Suprapubic skin (tissue), 4 donors: ENCODE measurements at regions not wholly inside any gene's neighbourhood (a gene's known extent, or its start where the extent isn't known, plus 50 kb on each side); places are given as distances from the start of the nearest gene placed in this dataset.

Experiments used
- DNase-seq, 2 donors: peaks; one replicate each; pipeline ENCODE4 v3.0.0-alpha.2; 2019; ENCODE audit warnings: low spot score in 2 of 2
- H3K27ac ChIP-seq: fragments of 200-600 bp; sonication (generic); one replicate; pipeline ENCODE4 v1.5.1; 2019
- H3K27me3 ChIP-seq: fragments of 200-600 bp; sonication (generic); one replicate; pipeline ENCODE4 v1.5.1; 2019
- H3K36me3 ChIP-seq: fragments of 200-600 bp; sonication (generic); one replicate; pipeline ENCODE4 v1.5.1; 2019
- H3K4me1 ChIP-seq: fragments of 200-600 bp; sonication (generic); one replicate; pipeline ENCODE4 v1.5.1; 2019
- H3K4me3 ChIP-seq: fragments of 200-600 bp; sonication (generic); one replicate; pipeline ENCODE4 v1.5.1; 2019; ENCODE audit warnings: mild to moderate bottlenecking
- H3K9me3 ChIP-seq: fragments of 200-600 bp; sonication (generic); one replicate; pipeline ENCODE4 v1.5.1; 2019
- CTCF ChIP-seq, 2 donors: fragments of 200-600 bp in 1 of 2; fragments of 450-650 bp in 1 of 2; sonication (generic) in 1 of 2; IDR thresholded peaks; one replicate each; pipeline ENCODE4 v1.5.1; 2016 to 2019; ENCODE audit warnings: antibody characterized with exemption in 2 of 2, mild to moderate bottlenecking in 1 of 2, moderate library complexity in 1 of 2
- EP300 ChIP-seq: sonication (generic); formaldehyde crosslinking; IDR thresholded peaks from one replicate; pipeline ENCODE4 v1.6.1; 2017; ENCODE audit warnings: antibody characterized with exemption
- POLR2A ChIP-seq, 2 donors: fragments of 450-650 bp; IDR thresholded peaks; one replicate each; pipeline ENCODE4 v1.6.1; 2017; ENCODE audit warnings: antibody characterized with exemption in 2 of 2, mild to moderate bottlenecking in 2 of 2, moderate library complexity in 2 of 2
- POLR2AphosphoS5 ChIP-seq, 3 donors: sonication (generic); formaldehyde crosslinking; IDR thresholded peaks; one replicate each; pipeline ENCODE4 v1.6.1; 2017; ENCODE audit warnings: antibody characterized with exemption in 3 of 3
- WGBS: methylation state at CpG from one replicate; pipeline ENCODE4 v1.1.5; 2018; 5-methylcytosine and 5-hydroxymethylcytosine counted together

GRCh38 chr14:87161502-87161901, 831.5 kb downstream of the GALC start:
- H3K27ac ChIP-seq = no peak overlapping the region
- WGBS = 57% methylated on average over 4 of the region's 4 CpGs
- no peaks in the 10 kb centered on the region for H3K27me3 ChIP-seq
- H3K4me3 ChIP-seq = no peak overlapping the region
- no peak for TF ChIP-seq EP300
- no peak for TF ChIP-seq POLR2AphosphoS5 (IDR thresholded peaks at IDR 0.05)
- no peak for TF ChIP-seq CTCF (IDR thresholded peaks at IDR 0.05)
- TF ChIP-seq POLR2A (IDR thresholded peaks at IDR 0.05) = no peak
- no peaks in the 10 kb centered on the region for H3K36me3 ChIP-seq
- H3K9me3 ChIP-seq = no peaks in the 10 kb centered on the region
- H3K4me1 ChIP-seq = no peaks in the 10 kb centered on the region
- DNase-seq = no peak

GRCh38 chr14:87160989-87161388, 832.0 kb downstream of the GALC start:
- DNase-seq = no peak
- 35% methylated on average over 2 of the region's 2 CpGs for WGBS
- Histone ChIP-seq H3K9me3 (no peaks in the 10 kb centered on the region), H3K27ac (no peak overlapping the region), H3K4me1 (no peaks in the 10 kb centered on the region), H3K27me3 (no peaks in the 10 kb centered on the region), H3K36me3 (no peaks in the 10 kb centered on the region), H3K4me3 (no peak overlapping the region)
- TF ChIP-seq POLR2AphosphoS5 (IDR thresholded peaks at IDR 0.05) (no peak), POLR2A (IDR thresholded peaks at IDR 0.05) (no peak), EP300 (no peak), CTCF (IDR thresholded peaks at IDR 0.05) (no peak)

- Histone ChIP-seq H3K27me3 (no peaks in the 10 kb centered on the region), H3K36me3 (no peaks in the 10 kb centered on the region), H3K4me1 (no peaks in the 10 kb centered on the region), H3K27ac (no peak overlapping the region), H3K4me3 (no peak overlapping the region), H3K9me3 (no peaks in the 10 kb centered on the region)
- TF ChIP-seq CTCF (IDR thresholded peaks at IDR 0.05) (no peak), POLR2A (IDR thresholded peaks at IDR 0.05) (no peak), POLR2AphosphoS5 (IDR thresholded peaks at IDR 0.05) (no peak), EP300 (no peak)
- DNase-seq = no peak
- WGBS = 66% methylated on average over 5 of the region's 5 CpGs
These were observed 834.7 kb downstream of the GALC start for GRCh38 chr14:87158283-87158682.

- Histone ChIP-seq H3K27ac (no peak overlapping the region), H3K4me1 (no peaks in the 10 kb centered on the region), H3K36me3 (no peaks in the 10 kb centered on the region), H3K4me3 (no peak overlapping the region), H3K27me3 (no peaks in the 10 kb centered on the region), H3K9me3 (no peaks in the 10 kb centered on the region)
- no peak for DNase-seq
- TF ChIP-seq EP300 = no peak
- no peak for TF ChIP-seq CTCF (IDR thresholded peaks at IDR 0.05)
- TF ChIP-seq POLR2AphosphoS5 (IDR thresholded peaks at IDR 0.05) = no peak
- no peak for TF ChIP-seq POLR2A (IDR thresholded peaks at IDR 0.05)
These were observed 836.1 kb downstream of the GALC start for GRCh38 chr14:87156878-87157277.

GRCh38 chr14:87155856-87156488, 837.0 kb downstream of the GALC start:
- H3K27ac ChIP-seq = no peak overlapping the region
- no peaks in the 10 kb centered on the region for H3K9me3 ChIP-seq
- TF ChIP-seq POLR2A (IDR thresholded peaks at IDR 0.05) = no peak
- TF ChIP-seq POLR2AphosphoS5 (IDR thresholded peaks at IDR 0.05) = no peak
- no peak for TF ChIP-seq EP300
- no peak for TF ChIP-seq CTCF (IDR thresholded peaks at IDR 0.05)
- H3K36me3 ChIP-seq = no peaks in the 10 kb centered on the region
- H3K4me1 ChIP-seq = no peaks in the 10 kb centered on the region
- H3K4me3 ChIP-seq = no peak overlapping the region
- DNase-seq = no peak
- no peaks in the 10 kb centered on the region for H3K27me3 ChIP-seq
- 70% methylated on average over 1 of the region's 1 CpG for WGBS
